ENCODE measurements at regions not wholly inside any gene's neighbourhood (a gene's known extent, or its start where the extent isn't known, plus 50 kb on each side); places are given as distances from the start of the nearest gene placed in this dataset.

GRCh38 chr2:223416815-223417610 lies 185.1 kb downstream of the SCG2 start:
- Histone ChIP-seq H3K4me1 (replicated peaks in 1 of 4; ENCODE audit: control insufficient read depth in 3 of 4, insufficient read depth in 4 of 4, low read length in 3 of 4) (no peaks in the 10 kb centered on the region), H3K23me2 (ENCODE audit: low read depth, low read length) (no peaks in the 10 kb centered on the region), H2BK20ac (ENCODE audit: low read length) (no peak overlapping the region), H3K9ac (replicated peaks in 1 of 4; ENCODE audit: extremely low read depth in 1 of 4, low read depth in 3 of 4, low read length in 3 of 4) (no peak overlapping the region), H3K56ac (replicated peaks; ENCODE audit: insufficient read length, low read depth, low read length) (no peak overlapping the region), H3K27ac (ENCODE audit: low read depth, low read length) (no peak overlapping the region), H3K4me2 (ENCODE audit: insufficient read depth in 1 of 2, low read depth in 2 of 2, low read length in 2 of 2) (no peak overlapping the region), H2AK5ac (ENCODE audit: low read depth, low read length) (no peak overlapping the region), H3K9me3 (ENCODE audit: insufficient read depth in 2 of 2, low read depth in 1 of 2, low read length in 1 of 2) (no peaks in the 10 kb centered on the region), H3K18ac (ENCODE audit: extremely low read depth, low read length) (no peak overlapping the region), H4K5ac (ENCODE audit: insufficient read length, low read depth, low read length) (no peak overlapping the region), H4K8ac (ENCODE audit: extremely low read depth, insufficient read depth, low read length) (no peak overlapping the region), H3K14ac (ENCODE audit: insufficient read length) (no peak overlapping the region), H2AFZ (ENCODE audit: low read length) (no peak overlapping the region), H2BK5ac (ENCODE audit: low read depth, low read length) (no peak overlapping the region), H3K79me1 (ENCODE audit: low read depth, low read length) (no peaks in the 10 kb centered on the region), H3K36me3 (ENCODE audit: control insufficient read depth in 2 of 4, insufficient read depth in 4 of 4, low read length in 3 of 4) (no peaks in the 10 kb centered on the region), H3K4ac (replicated peaks; ENCODE audit: insufficient read length, low read depth, low read length) (no peak overlapping the region), H2BK12ac (ENCODE audit: low read depth, low read length) (no peak overlapping the region), H2BK120ac (replicated peaks; ENCODE audit: low read depth, low read length) (no peak overlapping the region), H3K4me3 (ENCODE audit: extremely low read depth in 1 of 4, insufficient read depth in 2 of 4, low read depth in 3 of 4, low read length in 4 of 4) (no peak overlapping the region), H2BK15ac (ENCODE audit: low read length) (no peak overlapping the region), H4K20me1 (replicated peaks in 1 of 2; ENCODE audit: control insufficient read depth in 1 of 2, insufficient read depth in 2 of 2, low read length in 2 of 2) (no peaks in the 10 kb centered on the region), H4K91ac (replicated peaks; ENCODE audit: insufficient read length, low read length) (no peak overlapping the region), H3K79me2 (ENCODE audit: control insufficient read depth in 1 of 2, insufficient read depth in 2 of 2, low read length in 2 of 2) (no peaks in the 10 kb centered on the region), H3K27me3 (replicated peaks in 1 of 4; ENCODE audit: control insufficient read depth in 3 of 4, extremely low read depth in 1 of 4, insufficient read depth in 3 of 4, low read length in 3 of 4) (no peaks in the 10 kb centered on the region), H3K23ac (ENCODE audit: insufficient read length) (no peak overlapping the region)
- TF ChIP-seq EZH2 (IDR thresholded peaks at IDR 0.05; ENCODE audit: low read depth, low read length, severe bottlenecking) (no peak), KDM5A (IDR thresholded peaks at IDR 0.05; ENCODE audit: low read length) (no peak), SRF (IDR thresholded peaks at IDR 0.05; ENCODE audit: low read depth, low read length) (no peak), POLR2AphosphoS5 (IDR thresholded peaks at IDR 0.05; ENCODE audit: low read depth, low read length) (no peak)
- FAIRE-seq (no peak), DNase-seq (ENCODE audit: low read depth in 1 of 2, low spot score in 2 of 2) (no peak)
- ChIA-PET POLR2A (ENCODE audit: partially characterized antibody) (no interaction called here), CTCF (ENCODE audit: partially characterized antibody) (no interaction called here)
- WGBS, 2 experiments (ENCODE audit: extremely low coverage in 1 of 2, insufficient coverage in 1 of 2, insufficient read length in 1 of 2, insufficient replicate concordance in 2 of 2, low coverage in 1 of 2, low lambda C conversion rate in 2 of 2, missing lambda C conversion rate in 1 of 2), result 93% methylated on average over 8 of the region's 8 CpGs; no CpG with 5 or more reads in 1 of the 2 experiments

All from H1 (cell line).